ENCODE measurements at regions not wholly inside any gene's neighbourhood (a gene's known extent, or its start where the extent isn't known, plus 50 kb on each side); places are given as distances from the start of the nearest gene placed in this dataset.
"Not testable (repeated sequence)": the region's sequence is repeated elsewhere in the genome, so short reads cannot be mapped to it uniquely, and the experiment has no call there.

DNA sequence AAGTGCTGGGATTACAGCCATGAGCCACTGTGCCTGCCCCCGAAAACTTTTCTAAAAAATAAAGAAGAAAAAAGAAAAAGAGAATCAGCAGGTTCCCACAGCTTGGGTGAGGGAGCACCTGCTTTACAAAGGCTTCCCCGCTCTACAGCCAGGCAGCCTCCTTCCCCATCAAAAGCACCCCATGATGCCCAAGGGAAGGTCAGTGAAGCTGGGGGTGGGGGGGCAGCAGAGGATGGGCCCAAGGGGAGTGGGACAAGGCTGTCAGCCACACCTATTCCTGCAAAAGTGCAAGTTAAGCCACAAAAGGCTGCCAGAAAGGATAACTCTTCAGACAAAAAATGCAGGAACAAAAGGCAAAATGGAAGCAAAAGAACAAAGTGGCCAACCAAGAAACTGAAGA, 72.5 kb downstream of the FAM50B start:
- DNase-seq, result no peak

DNA sequence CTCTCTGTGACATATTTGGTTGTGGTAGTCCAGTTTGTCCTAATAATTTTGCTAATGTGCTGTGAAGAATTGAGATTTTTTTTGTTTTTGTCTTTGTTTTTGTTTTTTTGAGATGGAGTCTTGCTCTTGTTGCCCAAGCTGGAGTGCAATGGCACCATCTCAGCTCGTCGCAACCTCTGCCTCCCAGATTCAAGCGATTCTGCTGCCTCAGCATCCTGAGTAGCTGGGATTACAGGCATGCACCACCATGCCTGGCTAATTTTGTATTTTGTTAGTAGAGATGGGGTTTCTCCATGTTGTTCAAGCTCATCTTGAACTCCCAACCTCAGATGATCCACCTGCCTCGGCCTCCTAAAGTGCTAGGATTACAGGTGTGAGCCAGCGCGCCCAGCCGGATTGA, 73.4 kb downstream of the FAM50B start:
- DNase-seq, result not testable (repeated sequence)

DNA sequence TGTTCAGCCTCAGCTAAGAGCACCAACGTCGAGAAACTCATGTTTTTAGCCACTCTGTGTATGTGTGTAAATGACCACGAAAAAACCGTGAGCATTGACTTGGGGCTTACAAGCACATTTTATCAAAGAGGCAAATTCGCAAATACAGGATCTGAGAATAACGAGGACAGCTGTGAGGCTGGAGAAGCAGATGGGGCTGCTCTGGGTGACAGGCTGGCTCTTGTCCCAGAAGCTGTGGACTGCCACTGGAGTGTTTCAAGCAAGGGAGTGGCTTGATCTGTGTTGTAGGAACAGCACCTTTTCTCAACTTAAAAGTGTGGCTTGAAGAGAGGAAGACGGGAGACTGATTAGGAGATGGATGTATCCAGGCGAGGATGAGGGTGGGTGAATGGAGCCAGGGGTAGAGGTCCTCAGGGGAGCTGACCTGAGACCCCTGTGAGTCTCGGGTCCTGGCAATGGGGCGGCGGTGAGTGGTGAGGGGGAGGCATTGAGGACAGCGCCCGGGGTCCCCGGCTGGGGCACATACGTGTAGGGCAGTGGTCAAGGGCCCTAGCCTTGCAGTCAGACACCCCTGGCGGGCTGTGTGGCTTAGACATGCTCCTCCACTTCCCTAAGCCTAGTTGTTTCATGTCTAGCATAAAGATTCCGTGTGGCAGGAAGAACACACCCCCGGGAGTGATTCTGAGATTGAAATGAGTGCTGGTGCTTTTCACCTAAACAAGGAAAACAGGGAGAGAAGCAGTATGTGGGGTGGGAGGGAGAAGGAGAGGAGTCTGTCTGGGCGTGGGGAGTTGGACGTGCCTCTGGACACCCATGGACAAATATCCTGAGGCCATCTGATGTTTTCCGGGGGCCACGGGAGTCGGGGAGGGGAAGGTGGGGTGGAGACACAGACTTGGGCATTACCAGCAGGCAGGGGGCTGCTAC, 76.3 kb downstream of the FAM50B start:
- DNase-seq, result not testable (repeated sequence)

DNA sequence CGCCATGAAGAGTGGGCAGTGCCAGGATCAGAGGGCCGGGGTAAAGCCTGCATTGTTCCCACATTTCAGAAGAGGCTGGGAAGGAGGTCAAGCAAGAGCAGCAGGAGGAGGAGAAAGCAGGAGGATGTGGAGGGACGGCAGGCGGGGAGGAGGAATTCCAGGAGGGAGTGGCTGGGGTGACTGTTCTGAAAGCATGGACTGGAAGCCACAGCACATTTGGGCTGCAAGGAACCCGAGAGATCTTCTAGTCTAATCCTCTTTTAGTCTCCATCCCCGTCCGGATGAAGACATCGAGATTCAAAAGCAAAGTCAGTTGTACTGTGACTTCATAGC, 76.9 kb downstream of the FAM50B start:
- DNase-seq, result no peak

DNA sequence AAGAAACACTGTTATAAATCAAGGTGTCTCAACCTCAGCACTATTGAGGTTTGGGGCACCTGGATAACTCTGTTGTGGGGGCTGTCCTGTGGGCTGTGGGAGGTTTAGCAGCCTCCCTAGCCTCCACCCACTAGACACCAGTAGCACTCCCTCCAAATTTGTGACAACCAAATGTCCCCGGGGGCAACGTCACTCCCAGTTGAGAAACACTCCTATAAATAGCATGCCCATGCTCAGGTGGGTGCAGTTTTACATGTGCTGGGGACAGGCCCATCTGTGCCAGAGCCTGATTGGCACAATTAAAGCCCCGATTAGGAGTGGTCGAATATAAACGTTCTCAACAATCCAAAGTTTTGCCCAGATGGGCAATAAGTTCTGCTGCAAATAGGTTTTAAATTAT, 78.9 kb downstream of the FAM50B start:
- no peak for DNase-seq

DNA sequence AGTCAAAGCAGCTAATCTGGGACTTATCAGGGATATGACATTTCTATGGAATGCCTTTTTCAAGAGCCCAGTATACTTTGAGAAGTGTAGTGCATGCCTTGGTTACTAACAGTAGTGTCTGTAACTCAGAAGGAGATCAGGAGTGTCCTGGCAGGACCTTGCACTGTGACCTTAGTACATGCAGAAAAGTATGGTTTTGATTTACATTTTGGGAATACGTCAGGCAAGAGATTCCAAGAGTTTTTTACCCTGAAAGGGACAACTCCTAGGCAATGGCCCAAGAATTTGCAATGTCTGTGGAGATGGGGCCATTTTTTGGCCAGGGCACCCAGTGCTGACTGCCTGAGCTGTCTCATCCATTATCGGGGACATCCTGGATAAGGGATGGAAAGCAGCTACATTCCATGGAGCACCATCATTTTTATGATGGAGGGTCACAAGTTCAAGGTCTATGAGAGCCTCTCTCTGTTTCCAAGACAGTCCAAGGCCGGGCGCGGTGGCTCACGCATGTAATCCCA, 80.2 kb downstream of the FAM50B start:
- no peak for DNase-seq

DNA sequence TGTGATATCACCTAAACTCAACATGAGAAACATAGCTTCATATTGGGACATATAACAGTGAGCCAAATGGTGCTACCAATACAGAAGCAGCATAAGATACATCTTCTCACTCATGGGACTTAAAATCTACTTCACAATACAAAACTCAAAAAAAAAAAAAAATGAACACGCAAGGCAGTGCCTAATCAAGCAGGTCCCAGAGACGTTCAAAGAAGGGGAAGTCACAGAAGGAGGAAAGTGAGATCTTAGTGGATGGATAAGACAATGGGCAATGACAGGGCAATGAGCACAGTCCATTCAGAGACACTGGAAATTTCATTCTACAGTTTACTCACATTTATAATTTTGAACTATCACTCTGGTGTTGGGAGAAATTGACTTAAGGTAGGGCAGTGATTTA, 88.3 kb downstream of the FAM50B start:
- DNase-seq, result no peak

DNA sequence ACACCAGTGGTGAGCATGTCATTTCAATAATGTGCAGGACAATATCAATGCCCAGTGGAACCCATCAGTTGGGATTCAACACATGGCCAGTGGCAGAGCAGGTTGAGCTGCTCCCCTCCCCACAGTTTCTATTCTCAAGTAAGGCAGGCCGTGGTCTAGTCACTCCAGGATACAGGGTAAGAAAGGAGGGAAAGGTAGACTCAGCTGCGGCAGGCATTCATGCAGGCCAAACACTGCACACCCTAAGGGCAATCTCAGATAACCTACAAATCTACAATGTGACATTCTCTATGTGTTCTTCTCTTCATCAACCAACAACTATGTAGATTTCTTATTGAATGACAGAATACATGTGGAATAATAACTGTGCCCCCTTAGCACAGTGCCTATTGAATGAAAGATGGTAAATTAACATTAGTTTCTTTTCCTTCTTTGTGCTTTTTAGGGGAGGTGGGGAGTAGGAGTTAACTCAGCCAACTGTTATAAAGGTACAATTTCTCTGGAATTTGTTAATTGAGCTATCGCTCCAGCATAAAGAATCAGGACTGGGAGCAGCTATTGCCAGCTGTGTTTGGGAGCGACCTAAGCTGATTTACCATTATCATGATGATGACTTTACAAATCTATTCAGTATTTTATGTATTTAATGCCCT, 89.7 kb downstream of the FAM50B start:
- DNase-seq, result no peak

DNA sequence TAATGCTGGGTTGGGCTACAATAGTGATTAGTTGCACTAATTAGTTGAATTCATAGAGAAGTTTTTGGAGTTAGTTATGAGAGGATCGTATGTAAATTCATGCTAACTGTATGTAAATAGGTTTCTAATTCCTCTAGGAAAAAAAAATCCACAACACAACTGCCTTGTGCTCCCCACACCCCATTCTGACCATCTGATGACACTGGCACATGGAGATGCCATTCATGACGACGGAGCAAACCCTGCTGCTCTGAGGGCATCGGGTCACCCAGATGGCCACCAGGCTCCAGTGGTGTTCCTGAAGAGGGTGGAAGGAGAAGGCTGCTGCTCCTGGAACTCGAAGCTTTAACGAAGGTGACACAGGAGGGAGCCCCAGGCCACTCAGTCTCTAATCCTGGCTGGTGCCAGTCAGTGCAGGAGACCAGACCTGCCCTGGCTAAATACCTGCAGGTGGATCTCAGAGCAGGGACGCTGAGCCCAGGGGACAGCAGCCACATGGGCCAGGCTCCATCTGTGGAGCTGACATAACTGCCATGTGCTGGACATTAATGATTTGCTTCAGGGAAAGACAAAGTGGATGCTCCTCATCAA, 90.3 kb downstream of the FAM50B start:
- no peak for DNase-seq

DNA sequence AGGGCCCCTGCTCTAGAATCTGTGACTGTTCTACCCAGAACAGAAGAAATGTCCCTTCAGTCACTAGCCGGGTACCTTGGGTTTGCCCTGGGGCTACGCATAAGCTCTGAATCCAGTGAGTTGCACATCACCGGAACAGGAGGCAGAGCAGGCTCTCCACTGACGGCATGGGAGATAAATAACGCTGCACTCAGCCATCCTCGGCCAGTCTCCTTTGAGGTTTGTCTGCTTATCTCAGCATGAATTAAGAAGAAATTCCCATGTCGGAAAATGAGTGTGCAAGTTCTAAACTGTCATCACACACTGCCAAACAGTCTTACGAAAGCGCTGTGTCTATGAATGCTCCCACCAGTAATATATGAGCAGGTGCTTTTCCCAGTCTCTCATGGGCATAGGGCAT, 90.8 kb downstream of the FAM50B start:
- DNase-seq, result no peak

DNA sequence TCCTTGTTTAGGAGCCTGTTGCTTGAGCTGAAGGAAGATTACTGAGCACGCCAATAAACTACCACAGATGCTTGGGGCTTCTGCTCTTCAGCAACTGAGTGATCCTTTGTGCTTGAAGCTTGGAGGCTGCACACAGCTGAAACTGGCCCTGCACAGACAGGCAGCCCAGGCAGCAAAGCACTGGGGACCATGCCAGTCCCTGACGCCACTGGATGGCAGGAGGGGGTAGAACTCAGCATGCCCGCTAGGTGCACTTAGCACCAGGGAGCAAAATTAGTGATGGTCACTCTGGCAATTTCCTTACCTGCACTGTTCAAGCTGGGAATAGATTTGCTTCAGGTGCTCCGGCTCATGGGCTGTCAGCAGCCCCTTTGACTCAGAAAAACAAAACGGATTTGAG, 91.5 kb downstream of the FAM50B start:
- no peak for DNase-seq

DNA sequence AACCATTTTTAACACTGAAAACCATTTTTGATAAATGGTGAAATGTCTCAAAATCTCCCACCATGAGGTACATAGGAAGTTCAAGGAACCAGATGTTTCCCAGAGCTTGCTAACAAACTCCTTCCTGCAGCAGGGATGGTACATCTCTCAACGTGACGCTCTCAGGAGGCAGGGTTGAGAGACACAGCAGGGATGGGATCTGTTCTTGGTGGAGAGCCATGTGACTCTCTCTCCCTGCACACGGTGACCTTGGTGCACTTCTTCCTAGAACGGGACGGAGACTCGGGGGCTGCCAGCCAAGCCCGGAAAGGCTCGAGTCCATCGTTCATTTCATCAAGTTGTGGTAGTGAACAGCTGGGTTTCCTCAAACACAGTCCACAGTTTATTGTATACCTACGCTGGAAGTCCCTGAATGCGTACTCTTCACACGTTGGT, 94.2 kb downstream of the FAM50B start:
- DNase-seq, result no peak

DNA sequence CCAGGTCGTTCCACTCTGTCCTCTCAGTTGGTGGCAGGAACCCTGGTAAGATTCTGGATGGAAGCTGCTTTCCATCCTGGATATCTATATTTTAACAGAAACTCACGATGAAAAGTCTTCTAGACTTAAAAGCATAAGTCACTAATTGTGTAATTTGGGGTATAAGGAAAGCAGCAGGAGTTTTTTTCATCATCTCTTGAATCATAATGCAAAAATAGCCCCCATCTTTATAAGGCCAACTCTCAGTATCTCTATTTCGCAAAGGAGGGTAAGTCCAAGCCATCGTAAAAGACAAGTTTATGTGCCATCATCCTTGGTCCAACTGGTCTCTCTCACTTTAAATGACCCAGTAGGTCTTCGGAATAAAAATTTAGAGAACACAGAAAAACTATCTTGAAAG, 95.1 kb downstream of the FAM50B start:
- DNase-seq, result no peak

DNA sequence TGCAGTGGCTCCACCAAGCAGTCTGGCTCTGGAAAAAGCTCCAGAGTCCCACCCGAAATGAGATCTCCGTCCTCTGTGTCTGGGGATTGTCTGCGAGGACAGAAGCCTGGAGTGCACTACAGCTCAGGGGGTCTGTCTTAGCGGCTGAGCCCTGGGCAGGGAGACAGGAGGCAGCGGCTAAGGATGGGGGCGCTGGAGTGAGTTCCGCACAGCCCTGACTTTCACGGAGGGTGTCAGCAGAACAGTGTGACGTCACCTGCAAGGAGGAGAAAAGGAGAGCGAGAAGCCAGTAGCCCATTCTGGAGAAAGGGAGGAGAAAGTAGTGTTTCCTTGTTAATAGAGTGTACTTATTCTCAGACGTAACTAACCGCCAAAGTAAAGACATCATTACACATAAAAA, 97.6 kb downstream of the FAM50B start:
- DNase-seq, result no peak

DNA sequence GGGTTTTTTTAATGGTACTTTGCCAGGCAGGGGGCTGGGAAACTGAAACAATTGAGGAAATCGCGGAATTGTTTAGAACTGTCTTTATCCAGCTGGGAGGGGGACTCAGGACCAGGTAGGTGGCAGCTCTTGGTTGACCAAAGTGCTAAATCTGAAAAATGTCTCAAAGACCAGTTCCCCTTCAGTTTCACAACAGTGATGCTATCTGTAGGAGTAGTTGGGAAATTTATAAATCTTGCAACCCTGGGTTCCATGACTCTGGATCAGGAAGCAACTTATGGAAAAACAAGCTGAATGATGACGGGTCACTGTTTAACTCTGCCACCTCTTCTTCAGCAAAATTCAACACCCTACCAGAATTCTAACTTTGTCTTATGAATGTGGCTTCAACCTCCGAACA, 99.7 kb downstream of the FAM50B start:
- no peak for DNase-seq

DNA sequence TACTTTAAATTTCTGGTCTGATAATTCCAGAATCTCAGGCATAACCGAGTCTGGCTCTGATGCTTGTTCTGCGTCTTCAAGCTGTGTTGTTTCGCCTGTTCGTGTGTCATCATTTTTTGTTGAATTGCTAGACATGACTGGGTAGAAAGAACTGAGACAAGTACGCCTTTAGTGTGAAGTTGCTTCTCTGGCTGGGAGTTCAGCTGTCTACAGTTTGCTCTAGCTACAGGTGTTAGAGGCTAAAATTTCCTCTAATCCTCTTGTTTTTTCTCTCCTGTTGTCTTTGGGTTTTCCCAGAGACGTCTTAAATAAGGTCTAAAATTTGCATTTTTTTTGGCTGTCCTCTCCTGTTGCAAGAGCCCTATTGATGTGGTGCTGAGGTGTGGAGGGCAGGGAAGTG, 100.3 kb downstream of the FAM50B start:
- DNase-seq, result no peak

DNA sequence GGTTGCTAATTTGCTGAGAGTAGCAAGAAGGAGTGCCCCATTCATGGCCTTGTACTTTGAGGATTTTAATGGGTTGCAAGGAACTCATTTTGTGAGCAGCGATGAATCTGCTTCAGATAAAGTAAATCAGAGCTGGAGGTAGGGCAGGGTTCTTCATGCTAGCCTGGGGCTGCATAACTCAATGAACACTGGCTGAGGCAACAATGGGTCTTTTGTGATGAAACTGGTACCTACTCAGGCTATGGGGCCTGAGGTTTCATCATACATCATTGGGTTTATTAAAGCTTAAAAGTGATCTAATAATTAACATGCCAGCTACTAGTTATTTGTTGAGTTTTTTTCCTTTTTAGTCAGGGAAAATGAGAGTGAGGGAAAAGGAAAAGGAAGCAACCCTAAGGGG, 106.9 kb downstream of the FAM50B start:
- no peak for DNase-seq

DNA sequence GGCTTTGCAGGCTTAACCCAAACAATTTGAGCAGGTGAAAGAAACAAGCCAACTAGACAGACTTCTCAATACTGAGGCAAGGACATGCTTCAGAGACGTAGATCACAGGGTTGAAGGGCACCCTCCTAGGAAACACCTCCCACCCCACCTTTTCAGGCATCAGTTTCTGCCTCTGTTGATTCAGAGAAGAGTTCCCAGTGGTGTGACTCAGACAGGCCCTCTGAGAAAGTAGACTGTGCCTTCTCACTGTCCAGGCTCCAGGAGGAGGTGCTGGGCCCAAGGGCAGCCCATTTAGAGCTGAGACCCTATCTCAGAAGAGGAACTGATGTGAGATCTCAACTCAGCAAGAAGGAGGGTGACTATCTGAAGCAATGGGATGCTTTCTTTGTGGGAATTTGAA, 108.1 kb downstream of the FAM50B start:
- DNase-seq, result no peak

DNA sequence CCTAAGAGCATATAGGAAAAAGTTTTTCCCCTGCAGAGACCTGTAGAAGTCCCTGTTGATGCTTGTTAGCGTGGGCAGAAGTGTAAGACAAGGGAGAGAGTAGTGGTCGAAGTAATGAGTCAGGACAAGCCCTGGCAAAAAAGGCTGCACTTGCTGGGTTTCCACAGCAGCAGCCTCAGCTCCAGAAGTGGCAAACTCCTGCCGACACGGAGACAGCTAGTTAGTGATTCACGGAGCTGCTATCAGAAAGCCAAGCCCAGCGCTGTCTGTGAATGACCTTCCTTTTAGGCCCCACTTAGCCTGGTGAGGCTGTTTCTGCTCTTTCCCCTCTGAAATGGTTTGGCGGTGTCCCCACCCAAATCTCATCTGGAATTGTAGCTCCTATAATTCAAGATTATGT, 109.1 kb downstream of the FAM50B start:
- no peak for DNase-seq

DNA sequence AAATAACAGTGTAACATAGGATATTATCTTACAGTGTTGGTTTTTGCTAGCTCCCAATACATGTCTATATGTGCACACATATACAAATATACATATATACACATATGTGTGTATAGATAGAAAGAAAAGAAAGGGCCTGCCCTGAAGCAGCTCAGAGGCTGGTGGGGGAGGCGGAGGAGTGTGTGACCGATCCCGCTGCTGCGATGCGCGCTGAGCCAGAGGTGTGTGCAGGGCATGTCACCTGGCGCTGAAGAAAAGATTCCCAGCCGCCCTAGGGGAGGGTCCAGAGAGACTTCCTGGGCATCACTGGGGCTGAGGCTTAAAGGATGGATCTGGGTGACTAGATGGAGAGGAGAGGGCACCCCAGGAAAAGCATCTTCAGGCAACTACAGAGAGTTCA, 110.2 kb downstream of the FAM50B start:
- DNase-seq, result no peak

DNA sequence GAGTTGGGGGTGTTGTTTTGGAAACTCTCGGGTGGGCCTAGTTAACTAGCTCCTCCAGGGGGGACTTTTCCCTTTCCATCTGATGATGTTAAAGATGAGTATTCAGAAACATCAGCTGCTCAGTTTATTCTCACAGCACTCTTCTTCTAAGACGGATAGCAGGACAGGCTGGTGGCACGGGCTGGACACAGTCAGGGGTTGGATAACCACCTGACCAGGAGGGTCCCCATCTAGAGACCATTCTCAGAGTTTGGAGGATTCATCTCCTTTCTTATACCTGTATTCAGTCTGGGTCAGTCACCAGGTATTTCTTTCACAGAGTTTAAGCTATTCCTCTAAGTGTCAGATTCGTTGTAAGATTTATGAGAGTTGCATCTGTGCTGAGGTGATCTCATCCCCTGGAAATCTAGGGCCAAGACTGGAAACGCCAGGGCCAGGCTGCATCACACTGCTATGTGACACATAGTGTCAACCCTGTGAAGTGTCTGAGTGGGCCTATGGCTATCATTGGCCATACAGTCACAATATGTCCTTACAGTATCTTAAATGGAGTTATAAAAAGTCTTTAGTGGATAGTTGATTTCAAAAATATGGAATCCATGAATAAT, 111.7 kb downstream of the FAM50B start:
- no peak for DNase-seq

DNA sequence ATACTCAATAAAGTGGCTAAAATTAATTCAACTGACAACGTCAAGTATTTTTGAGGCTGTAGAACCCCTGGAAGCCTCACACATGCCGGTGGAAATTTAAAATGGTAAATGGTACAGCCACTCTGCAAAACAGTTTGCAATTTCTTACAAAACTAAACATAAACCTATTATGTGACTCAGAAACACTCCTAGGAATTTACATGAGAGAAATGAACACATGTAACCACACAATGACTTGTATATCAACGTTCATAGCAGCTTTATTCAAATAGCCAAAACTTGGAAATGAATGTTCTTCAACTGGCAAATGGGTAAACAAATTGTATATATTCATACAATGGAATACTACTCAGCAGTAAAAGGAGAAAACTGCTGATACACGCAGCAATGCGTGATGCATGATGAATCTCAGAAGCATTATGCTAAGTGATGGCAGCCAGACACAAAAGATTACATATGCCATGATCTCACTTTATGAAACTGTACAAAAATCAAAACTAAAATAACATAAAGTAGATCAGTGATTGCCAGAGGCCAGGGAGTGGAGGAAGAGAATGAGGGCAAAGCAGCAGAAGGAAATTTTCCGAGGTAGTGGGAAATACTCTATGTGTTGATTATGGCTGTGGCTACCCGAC, 112.5 kb downstream of the FAM50B start:
- no peak for DNase-seq

Data from stimulated activated CD4-positive, alpha-beta T cell treated with anti-CD3 and anti-CD28 coated beads, Interleukin-4, amount 100 ng/mL, for 4 hours (primary cell).